Testis (tissue), 2 donors: ENCODE measurements at regions not wholly inside any gene's neighbourhood (a gene's known extent, or its start where the extent isn't known, plus 50 kb on each side); places are given as distances from the start of the nearest gene placed in this dataset.
"Not testable (repeated sequence)": the region's sequence is repeated elsewhere in the genome, so short reads cannot be mapped to it uniquely, and the experiment has no call there.

Experiments used
- DNase-seq: peaks from one replicate; pipeline ENCODE4 v3.0.0-alpha.2; 2019
- H3K27ac ChIP-seq, 2 donors: fragments of 200-600 bp; sonication (generic); one replicate each; pipeline ENCODE4 v1.5.1; 2019
- H3K27me3 ChIP-seq: fragments of 200-600 bp; sonication (generic); one replicate; pipeline ENCODE4 v1.5.1; 2019
- H3K36me3 ChIP-seq: fragments of 200-600 bp; sonication (generic); one replicate; pipeline ENCODE4 v1.5.1; 2017; ENCODE audit warnings: low read depth; ENCODE audit errors: missing control alignments
- H3K4me1 ChIP-seq: fragments of 200-600 bp; sonication (generic); one replicate; pipeline ENCODE4 v1.5.1; 2019
- H3K4me3 ChIP-seq, 2 donors: fragments of 200-600 bp; sonication (generic); one replicate each; pipeline ENCODE4 v1.5.1; 2017 to 2019
- H3K9me3 ChIP-seq: fragments of 200-600 bp; sonication (generic); one replicate; pipeline ENCODE4 v1.5.1; 2017
- POLR2A ChIP-seq: fragments of 450-650 bp; IDR thresholded peaks from one replicate; pipeline ENCODE4 v1.6.1; 2017; ENCODE audit warnings: antibody characterized with exemption, mild to moderate bottlenecking, moderate library complexity
- WGBS, 2 donors: methylation state at CpG; one replicate each; pipeline ENCODE4 v1.1.5; 2018; 5-methylcytosine and 5-hydroxymethylcytosine counted together
- intact Hi-C: fragments of 100-400 bp; cut with DNase I; formaldehyde crosslinking; loops from one replicate; pipeline ENCODE4 v1.15.1; 2023; ENCODE audit warnings: low total_unique reads
- TF ChIP-seq, protein P1 (sequence below), 3 experiments: fragments of 450-650 bp in 2 of 3; fragments of 200-600 bp in 1 of 3; sonication (generic) in 1 of 3; IDR thresholded peaks; one replicate each; pipeline ENCODE4 v1.5.1; 2016 to 2019; ENCODE audit warnings: antibody characterized with exemption in 3 of 3, mild to moderate bottlenecking in 2 of 3, moderate library complexity in 1 of 3

DNA sequence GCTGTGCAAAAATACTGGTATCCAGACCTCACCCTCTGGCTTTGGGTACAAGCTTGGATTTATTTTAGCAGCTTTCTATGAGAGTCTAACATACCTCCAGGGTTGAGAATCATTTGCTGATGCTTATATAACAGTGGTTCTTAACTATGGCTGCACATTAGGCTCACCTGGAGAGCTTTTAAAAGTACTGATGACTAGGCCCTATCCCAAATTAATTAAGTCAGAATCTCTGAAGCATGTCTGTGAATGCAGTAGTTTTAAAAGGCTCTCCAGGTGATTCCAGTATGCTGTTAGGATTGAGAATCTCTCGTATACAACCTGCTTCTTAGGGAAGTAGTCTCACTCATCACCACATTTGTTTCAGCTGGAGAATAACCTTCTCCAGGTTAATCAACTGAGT is 99.2 kb downstream of the PDHA2 start:
- H3K27ac ChIP-seq, result no peak overlapping the region
- no peaks in the 10 kb centered on the region for H3K27me3 ChIP-seq
- no peak overlapping the region for H3K4me3 ChIP-seq
- no peaks in the 10 kb centered on the region for H3K9me3 ChIP-seq
- no peaks in the 10 kb centered on the region for H3K36me3 ChIP-seq
- TF ChIP-seq, protein P1, sequence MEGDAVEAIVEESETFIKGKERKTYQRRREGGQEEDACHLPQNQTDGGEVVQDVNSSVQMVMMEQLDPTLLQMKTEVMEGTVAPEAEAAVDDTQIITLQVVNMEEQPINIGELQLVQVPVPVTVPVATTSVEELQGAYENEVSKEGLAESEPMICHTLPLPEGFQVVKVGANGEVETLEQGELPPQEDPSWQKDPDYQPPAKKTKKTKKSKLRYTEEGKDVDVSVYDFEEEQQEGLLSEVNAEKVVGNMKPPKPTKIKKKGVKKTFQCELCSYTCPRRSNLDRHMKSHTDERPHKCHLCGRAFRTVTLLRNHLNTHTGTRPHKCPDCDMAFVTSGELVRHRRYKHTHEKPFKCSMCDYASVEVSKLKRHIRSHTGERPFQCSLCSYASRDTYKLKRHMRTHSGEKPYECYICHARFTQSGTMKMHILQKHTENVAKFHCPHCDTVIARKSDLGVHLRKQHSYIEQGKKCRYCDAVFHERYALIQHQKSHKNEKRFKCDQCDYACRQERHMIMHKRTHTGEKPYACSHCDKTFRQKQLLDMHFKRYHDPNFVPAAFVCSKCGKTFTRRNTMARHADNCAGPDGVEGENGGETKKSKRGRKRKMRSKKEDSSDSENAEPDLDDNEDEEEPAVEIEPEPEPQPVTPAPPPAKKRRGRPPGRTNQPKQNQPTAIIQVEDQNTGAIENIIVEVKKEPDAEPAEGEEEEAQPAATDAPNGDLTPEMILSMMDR (IDR thresholded peaks at IDR 0.05), result no peak
- TF ChIP-seq POLR2A, result no peak
- no peaks in the 10 kb centered on the region for H3K4me1 ChIP-seq
- intact Hi-C loops, result no loop called here
- 83 to 96% methylated on average over 1 of the region's 1 CpG for WGBS, 2 donors
- DNase-seq, result no peak

DNA sequence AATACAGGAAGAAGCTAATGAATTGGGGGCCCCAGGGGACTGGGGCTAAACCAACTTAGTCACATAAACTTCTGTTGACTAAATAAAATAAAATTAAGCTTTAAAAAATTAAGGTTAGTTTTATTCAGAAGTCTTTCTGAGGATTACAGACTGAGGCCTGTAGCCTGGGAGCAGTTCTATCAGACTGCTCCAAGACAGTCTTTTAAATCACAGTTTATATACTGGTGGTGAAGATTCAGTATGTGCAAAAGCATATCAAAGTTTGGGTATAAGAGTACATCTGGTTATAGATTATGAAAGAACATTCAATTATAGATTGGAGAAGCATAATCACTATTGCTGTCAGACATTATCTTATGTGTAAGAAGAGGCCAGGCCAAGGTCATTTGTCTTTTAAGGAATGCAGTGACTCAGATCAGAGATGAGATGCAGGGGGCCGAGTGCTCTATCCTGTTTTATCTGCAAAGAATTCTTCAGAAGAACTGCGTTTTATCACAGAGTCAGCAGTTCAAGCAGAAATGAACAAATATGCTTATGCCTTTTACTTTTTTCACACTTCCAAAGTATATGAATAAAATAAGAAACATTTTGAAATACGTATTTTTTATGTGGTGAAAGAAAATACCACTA is 109.4 kb downstream of the PDHA2 start:
- DNase-seq, result no peak
- no peak overlapping the region for H3K27ac ChIP-seq

DNA sequence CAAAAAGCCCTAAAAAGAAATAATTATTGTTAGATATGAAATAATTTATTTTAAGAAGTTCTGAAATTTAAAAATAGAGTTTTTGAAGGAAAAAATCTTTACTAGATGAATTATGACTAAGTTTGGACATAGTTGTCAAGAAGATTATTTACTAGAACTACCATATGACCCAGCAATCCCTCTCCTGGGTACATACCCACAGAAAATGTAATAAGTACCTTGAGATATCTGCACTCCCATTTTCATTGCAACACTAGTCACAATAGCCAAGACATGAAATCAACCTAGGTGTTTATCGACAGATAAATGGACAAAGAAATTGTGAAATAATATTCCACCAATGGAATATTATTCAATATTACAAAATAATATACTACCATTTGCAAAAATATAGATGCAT is 109.9 kb downstream of the PDHA2 start:
- H3K4me3 ChIP-seq, result no peak overlapping the region
- no peaks in the 10 kb centered on the region for H3K27me3 ChIP-seq
- WGBS, 2 donors, result 97% methylated on average over 1 of the region's 1 CpG
- no peaks in the 10 kb centered on the region for H3K36me3 ChIP-seq
- H3K9me3 ChIP-seq, result no peaks in the 10 kb centered on the region
- DNase-seq, result no peak
- no peaks in the 10 kb centered on the region for H3K4me1 ChIP-seq
- intact Hi-C loops, result no loop called here
- H3K27ac ChIP-seq, result no peak overlapping the region
- TF ChIP-seq, protein P1 (IDR thresholded peaks at IDR 0.05), result no peak

More for the DNA sequence above, 109.4 kb downstream of the PDHA2 start:
- WGBS, 2 donors, result 53 to 56% methylated on average over 3 of the region's 3 CpGs
- H3K36me3 ChIP-seq, result no peaks in the 10 kb centered on the region
- no peaks in the 10 kb centered on the region for H3K9me3 ChIP-seq
- TF ChIP-seq POLR2A, result no peak
- TF ChIP-seq, protein P1 (IDR thresholded peaks at IDR 0.05), result no peak
- H3K4me1 ChIP-seq, result no peaks in the 10 kb centered on the region
- intact Hi-C loops, result no loop called here
- no peaks in the 10 kb centered on the region for H3K27me3 ChIP-seq
- H3K4me3 ChIP-seq, result no peak overlapping the region

DNA sequence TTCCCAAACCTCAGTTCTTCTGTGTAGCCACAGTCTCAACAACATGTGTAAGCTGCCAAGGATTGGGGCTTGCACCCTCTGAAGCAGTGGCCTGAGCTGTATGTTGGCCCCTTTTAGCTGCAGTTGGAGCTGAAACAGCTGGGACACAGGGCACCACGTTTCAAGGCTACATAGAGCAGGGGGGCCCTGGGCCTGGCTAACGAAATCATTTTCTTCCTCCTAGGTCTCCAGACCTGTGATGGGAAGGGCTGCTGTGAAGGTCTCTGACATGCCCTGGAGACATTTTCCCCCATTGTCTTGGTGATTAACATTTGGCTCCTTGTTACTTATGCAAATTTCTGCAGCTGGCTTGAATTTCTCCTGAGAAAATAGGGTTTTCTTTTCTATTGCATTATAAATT is 112.6 kb downstream of the PDHA2 start:
- H3K27ac ChIP-seq, intact Hi-C loops, H3K9me3 ChIP-seq, H3K36me3 ChIP-seq, DNase-seq, H3K4me1 ChIP-seq, H3K4me3 ChIP-seq, H3K27me3 ChIP-seq: not testable (repeated sequence)
- 44 to 49% methylated on average over 2 of the region's 2 CpGs for WGBS, 2 donors

DNA sequence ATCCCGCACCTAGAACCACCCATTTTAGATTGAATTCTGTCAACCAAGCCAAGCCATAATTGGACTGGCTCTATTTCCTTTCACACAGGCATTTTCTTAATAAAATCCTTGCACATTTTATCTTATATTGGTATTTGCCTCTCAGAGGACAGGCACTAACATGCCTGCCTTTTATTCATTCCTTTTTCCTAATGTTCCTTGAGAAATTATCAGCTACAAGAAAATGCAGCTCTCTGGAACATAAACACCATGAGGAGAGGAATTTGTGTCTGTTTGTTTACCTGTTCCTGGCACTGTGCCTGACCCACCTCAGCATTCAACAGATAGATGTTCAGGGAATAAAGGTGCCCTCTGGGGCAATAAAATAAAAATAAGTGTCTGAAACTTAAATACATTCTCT is 116.2 kb downstream of the PDHA2 start:
- Histone ChIP-seq H3K27ac (no peak overlapping the region), H3K4me1 (no peaks in the 10 kb centered on the region), H3K4me3 (no peak overlapping the region), H3K27me3 (no peaks in the 10 kb centered on the region), H3K36me3 (no peaks in the 10 kb centered on the region), H3K9me3 (no peaks in the 10 kb centered on the region)
- DNase-seq, result no peak
- TF ChIP-seq, protein P1 (IDR thresholded peaks at IDR 0.05), result no peak
- TF ChIP-seq POLR2A, result no peak
- intact Hi-C loops, result no loop called here
- WGBS, 2 donors, result 77 to 88% methylated on average over 1 of the region's 1 CpG
